GM18520 (cell line): ENCODE measurements at regions not wholly inside any gene's neighbourhood (a gene's known extent, or its start where the extent isn't known, plus 50 kb on each side); places are given as distances from the start of the nearest gene placed in this dataset.

Experiments
- ATAC-seq: cut with Tn5 transposase; IDR thresholded peaks from one replicate; pipeline ENCODE4 v1.9.1; 2021; ENCODE audit not compliant: unreplicated experiment

GRCh38 chr18:2433366-2433765, 137.9 kb downstream of the METTL4 start:
- ATAC-seq: no peak

DNA sequence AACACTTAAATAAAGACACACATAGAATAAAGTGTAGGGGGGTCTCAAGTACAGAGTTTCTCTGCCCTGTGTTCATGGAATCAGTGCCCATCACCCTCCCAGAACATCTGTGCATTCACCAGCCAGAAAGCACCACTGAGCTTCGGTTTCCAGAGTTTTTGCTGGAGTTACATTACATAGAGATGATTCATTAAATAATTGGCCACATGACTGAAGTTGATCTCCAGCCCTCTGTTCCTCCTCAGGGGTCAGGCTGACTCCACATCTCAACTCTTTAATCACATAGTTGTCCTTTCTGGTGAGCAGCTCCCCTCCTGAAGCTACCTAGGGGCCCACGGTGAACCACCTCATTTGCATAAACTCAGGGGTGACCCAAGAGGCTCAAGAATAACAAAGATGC, 129.8 kb downstream of the METTL4 start:
- no peak for ATAC-seq

GRCh38 chr18:2442006-2442405, 129.3 kb downstream of the METTL4 start:
- no peak for ATAC-seq

DNA sequence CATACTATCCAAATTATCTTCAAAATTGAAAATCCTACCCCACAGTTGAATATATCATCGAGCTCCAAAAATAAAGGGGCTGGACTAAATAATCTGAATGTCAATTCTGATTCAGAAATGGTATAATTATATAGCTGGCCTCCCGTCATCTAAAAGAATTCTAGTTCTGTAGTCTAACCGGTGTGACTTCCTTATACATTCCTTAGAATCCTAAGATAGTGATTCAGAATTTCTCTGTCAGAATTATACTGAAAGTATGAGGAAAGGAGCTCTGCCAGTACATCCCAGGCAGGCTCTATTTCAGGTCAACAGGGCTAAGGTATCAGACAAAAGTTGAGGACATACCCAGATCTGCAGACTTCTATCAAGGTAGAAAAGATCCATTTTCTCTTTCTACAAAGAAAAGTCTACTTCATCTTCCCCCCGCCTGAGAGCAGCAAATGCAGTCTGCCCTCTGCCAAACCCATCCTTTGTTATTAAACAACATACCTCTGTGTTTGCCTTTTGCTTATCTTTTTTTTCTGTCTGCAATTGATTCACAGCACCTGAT, 128.5 kb downstream of the METTL4 start:
- no peak for ATAC-seq

DNA sequence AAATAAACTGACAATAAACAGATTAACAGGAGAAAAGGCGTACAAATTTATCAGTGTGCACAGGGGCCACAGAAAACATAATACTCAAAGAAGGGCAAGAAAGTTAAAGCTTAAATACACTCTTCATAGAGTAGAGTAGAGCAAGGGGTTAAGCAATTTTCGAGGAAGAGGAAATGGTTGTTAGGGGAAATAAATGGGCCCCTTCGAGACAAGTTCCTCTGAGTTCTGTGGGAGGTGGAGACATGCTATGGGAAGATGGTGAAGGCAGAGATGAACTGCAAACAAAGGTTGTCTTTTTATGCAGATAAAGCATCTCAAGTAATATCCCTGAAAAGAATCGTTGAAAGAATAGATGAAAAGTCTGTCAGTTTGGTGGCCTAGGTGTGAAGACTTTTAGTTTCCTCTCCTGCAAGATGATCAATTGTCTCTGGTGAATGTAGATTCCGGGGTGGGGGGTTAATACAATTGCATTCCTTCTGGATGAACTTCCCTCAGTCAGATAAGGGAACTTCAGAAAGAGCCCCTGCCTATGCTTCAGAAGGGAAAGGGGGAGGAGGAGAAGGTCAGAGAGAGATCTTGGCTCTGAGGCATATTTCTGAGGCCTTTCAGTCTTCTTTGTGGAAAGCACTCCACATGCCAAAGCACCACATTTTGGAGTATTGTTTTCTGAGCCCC, 127.0 kb downstream of the METTL4 start:
- no peak for ATAC-seq

DNA sequence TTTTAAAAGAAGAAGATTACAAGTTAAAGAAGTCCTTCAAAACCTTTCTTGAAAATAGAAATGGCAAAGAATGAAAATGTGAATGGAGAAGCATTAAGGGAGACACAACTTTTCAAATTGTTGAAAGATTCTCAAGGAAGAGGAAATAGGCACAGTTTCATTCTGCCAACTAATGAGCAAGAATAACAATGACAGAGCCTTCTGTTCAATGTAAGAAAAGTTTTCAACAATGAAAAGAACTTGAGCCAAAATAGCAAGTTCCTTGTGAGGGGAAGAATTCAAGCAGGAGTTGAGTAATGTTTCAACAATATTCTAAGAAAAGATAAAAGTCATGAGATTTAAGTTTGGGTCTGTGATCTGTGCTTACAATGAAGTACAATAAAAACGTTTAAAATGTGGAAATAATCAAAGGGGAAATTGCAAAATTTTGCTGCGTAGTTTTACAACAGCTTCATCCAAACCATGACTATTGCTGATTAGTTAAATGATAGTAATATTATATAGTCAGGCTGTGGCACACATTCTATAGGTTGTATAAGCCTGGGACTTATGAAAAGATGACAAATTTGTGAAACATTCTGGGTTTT, 122.6 kb downstream of the METTL4 start:
- ATAC-seq: no peak

- ATAC-seq: no peak
Observed at GRCh38 chr18:2451556-2451955, 119.7 kb downstream of the METTL4 start.

GRCh38 chr18:2459886-2460285, 111.4 kb downstream of the METTL4 start:
- ATAC-seq: no peak

DNA sequence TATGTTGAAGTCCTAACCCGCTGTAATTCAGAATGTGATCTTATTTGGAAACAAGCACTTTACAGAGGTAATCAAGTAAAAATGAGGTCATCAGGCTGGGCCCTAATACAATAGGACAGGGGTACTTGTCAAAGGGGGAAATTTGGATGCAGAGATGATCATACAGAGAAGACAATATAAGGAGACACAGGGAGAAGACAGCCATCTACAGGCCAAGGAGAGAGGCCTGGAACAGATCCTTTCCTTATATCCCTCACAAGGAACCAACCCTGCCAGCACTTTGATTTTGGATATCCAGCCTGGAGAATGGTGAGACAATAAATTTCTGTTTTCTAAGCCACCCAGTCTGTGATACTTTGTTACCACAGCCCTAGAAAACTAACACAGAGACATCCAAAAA, 104.3 kb downstream of the METTL4 start:
- ATAC-seq: no peak

- no peak for ATAC-seq
Observed at GRCh38 chr18:2468051-2468450, 103.3 kb downstream of the METTL4 start.

GRCh38 chr18:2471523-2471922, 99.8 kb downstream of the METTL4 start:
- no peak for ATAC-seq

DNA sequence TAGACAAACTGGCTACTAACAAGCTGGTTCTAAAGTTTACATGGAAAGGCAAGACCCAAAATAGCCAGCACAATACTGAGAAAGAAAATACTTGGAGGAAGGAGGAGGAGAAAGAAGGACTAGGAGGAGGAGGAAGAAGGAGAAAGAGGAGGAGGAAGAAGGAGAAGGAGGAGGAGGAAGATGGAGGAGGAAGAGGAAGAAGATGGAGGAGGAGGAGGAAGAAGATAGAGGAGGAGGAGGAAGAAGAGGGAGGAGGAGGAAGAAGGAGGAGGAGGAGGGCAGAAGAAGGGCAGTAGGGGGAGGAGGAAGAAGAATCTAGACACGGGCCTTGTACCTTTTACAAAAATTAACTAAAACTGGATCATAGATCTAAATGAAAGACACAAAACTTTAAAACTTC, 92.6 kb downstream of the METTL4 start:
- no peak for ATAC-seq

DNA sequence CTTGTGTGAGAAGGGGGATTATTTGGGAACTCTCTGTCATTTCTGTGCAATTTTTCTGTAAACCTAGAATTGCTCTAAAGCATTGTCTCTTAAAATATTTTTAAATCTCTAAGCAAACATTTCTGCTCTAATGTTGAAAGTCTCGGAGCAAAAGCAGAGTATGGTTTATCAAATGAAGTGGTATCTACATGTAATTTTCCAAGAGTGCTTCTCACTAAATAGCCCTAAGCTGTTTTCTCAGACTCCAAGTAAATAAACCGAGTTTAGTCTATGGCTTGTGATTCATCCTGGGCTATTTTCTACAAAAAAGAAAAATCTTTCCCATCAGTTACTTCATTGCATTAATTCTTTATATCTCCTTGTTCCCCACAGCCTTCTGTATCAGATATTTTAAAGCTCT, 90.8 kb downstream of the METTL4 start:
- no peak for ATAC-seq

DNA sequence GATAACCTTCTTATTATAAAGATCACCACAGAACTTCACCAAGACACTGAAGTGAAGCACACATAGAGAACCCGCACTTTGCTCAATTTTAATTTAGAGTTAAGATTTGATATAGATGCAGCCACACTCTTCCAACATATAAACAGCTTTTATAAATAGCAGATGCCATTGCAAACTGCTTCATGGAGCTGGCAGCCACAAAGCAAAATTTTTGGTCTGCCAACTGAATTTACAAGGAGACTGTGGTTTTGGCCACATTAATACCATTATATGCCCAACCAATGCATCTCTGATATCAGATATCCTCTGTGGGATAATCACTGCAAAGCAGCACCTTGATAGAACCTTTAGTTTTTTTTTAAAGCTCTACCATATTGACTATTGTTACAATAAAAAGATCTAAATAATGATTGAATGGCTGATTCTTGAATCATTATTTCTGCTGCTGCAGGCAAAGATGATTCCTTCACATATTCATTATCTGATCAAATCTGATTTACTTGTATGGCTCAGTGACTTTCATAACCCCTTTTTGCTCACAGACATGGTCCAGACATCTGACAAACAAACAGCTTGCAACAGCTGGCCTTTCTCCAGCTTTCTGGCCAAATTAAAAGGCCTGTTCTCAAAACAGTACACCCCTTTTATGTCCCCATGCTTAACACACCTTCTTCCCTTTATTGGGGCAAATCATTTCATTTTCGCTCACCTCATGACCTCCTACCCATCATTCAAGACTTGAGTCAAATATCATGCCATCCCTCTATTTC, 88.4 kb downstream of the METTL4 start:
- no peak for ATAC-seq

GRCh38 chr18:2485983-2486382, 85.3 kb downstream of the METTL4 start:
- no peak for ATAC-seq

DNA sequence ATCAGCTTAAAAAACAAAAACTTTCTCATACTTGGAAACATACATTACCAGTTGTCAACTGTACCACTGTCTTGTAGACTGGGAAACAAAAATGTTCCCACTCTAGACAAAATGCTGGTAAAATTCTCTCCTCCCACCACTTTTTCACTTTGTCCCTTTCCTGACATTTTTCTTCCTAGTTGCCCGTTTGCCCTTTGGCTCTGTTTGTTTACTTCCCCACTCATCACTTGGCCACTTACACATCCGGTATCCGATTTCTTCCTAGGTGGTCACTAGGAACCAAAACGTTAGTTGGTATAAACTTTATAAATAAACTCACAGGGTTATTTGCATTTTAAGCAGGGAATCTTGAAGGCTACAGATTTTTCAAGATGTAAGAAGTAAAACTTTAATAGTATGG, 84.9 kb downstream of the METTL4 start:
- ATAC-seq: no peak
